ENCODE measurements at regions not wholly inside any gene's neighbourhood (a gene's known extent, or its start where the extent isn't known, plus 50 kb on each side); places are given as distances from the start of the nearest gene placed in this dataset.

DNA sequence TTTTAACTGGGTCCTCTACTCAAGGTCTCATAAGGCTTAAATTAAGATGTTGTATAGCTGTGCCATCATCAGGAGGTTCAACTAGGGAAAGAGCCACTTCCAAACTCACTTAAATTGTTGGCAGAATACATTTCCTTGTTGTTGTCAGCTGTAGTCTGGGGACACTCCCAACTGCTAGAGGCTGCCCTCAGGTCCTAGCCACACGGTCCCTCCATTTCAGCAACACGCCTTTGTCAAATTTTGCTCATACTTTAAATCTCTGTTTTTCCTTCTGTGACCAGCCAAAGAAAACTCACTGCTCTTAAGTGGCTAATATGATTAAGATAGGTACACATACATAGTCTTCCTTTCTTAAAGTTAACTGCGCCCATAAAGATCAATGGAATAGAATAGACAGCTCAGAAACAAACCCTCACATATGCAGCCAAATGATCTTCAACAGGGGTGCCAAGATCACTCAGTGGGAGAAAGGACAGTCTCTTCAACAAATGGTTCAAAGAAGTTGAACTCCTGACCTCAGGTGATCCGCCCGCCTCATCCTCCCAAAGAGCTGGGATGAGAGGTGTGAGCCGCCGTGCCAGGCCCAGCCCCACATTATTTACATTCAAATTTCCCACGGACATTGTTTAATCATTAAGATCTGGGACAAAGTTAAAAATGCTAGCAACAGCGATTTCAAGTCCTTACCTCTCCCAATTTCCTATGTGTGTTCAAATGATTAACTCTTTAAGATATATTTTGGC is 76.4 kb upstream of the ELOVL5 start:
- TF ChIP-seq POLR2A (IDR thresholded peaks at IDR 0.05), result no peak
- no peak for TF ChIP-seq CTCF (IDR thresholded peaks at IDR 0.05)
- no peak for TF ChIP-seq EP300 (IDR thresholded peaks at IDR 0.05)
- TF ChIP-seq POLR2AphosphoS5 (IDR thresholded peaks at IDR 0.05), result no peak
